ENCODE measurements at regions not wholly inside any gene's neighbourhood (a gene's known extent, or its start where the extent isn't known, plus 50 kb on each side); places are given as distances from the start of the nearest gene placed in this dataset.

GRCh38 chrX:142502441-142502840 lies 297.4 kb upstream of the MAGEC2 start:
- Histone ChIP-seq H3K18ac (ENCODE audit: low read depth, low read length) (no peak overlapping the region), H3K27ac (ENCODE audit: insufficient read depth, low read length) (no peak overlapping the region), H4K8ac (ENCODE audit: low read depth in 2 of 2, low read length in 2 of 2) (no peak overlapping the region), H2BK20ac (ENCODE audit: low read depth, low read length) (no peak overlapping the region), H2BK120ac (ENCODE audit: low read depth, low read length) (no peak overlapping the region), H3K23ac (ENCODE audit: low read depth, low read length) (no peak overlapping the region), H3K4me1 (ENCODE audit: control insufficient read depth, insufficient read depth, low read length) (no peaks in the 10 kb centered on the region), H3K14ac (replicated peaks; ENCODE audit: low read depth, low read length) (no peak overlapping the region), H3K56ac (ENCODE audit: extremely low read depth, insufficient read depth, low read length) (no peak overlapping the region), H3K9me1 (ENCODE audit: insufficient read depth, low read length) (no peaks in the 10 kb centered on the region), H4K20me1 (ENCODE audit: insufficient read depth, low read length) (no peaks in the 10 kb centered on the region), H2AK5ac (ENCODE audit: low read depth, low read length) (no peak overlapping the region), H3K4me3 (ENCODE audit: insufficient read depth, low read depth, low read length) (no peak overlapping the region), H4K91ac (ENCODE audit: insufficient read depth, low read depth, low read length) (no peak overlapping the region), H2AK9ac (replicated peaks; ENCODE audit: low read depth, low read length, poor library complexity) (no peak overlapping the region), H3K4me2 (ENCODE audit: low read depth, low read length) (no peak overlapping the region), H2AFZ (replicated peaks; ENCODE audit: low read length, poor library complexity) (no peak overlapping the region), H3K27me3 (ENCODE audit: control insufficient read depth, insufficient read depth, low read length) (no peaks in the 10 kb centered on the region), H2BK5ac (ENCODE audit: low read depth, low read length, poor library complexity, severe bottlenecking) (no peak overlapping the region), H3K9me3 (ENCODE audit: control insufficient read depth, insufficient read depth, low read length) (no peaks in the 10 kb centered on the region), H3K79me1 (ENCODE audit: low read depth in 1 of 2, low read length in 2 of 2) (no peaks in the 10 kb centered on the region), H3K36me3 (ENCODE audit: control insufficient read depth, insufficient read depth, low read length) (no peaks in the 10 kb centered on the region), H2BK15ac (ENCODE audit: low read depth, low read length) (no peak overlapping the region), H3K9ac (ENCODE audit: low read depth, low read length) (no peak overlapping the region), H4K5ac (ENCODE audit: low read depth, low read length) (no peak overlapping the region), H3K4ac (ENCODE audit: low read depth, low read length) (no peak overlapping the region)
- dilution Hi-C loops (cut with HindIII; ENCODE audit: low sequenced_read_pairs, unreplicated experiment) (no loop called here), intact Hi-C loops (cut with micrococcal nuclease) (no loop called here), in situ Hi-C loops (cut with MboI; ENCODE audit: low sequenced_read_pairs) (no loop called here)
- no CpG with 5 or more reads among the region's 2 CpGs for WGBS, 2 experiments (ENCODE audit: extremely low coverage in 2 of 2, insufficient read length in 1 of 2)
- DNase-seq: no peak
- ChIA-PET POLR2A (ENCODE audit: unreplicated experiment) (no interaction called here), CTCF (no interaction called here)
- no TSS peak for BruUV-seq (replicated peaks)
- TF ChIP-seq MAZ (IDR thresholded peaks at IDR 0.05; ENCODE audit: borderline replicate concordance, low read depth, low read length) (no peak), CHD1 (IDR thresholded peaks at IDR 0.05; ENCODE audit: low read depth, low read length) (no peak), FOS (IDR thresholded peaks at IDR 0.05; ENCODE audit: low read depth, low read length) (no peak), NFE2L2 (IDR thresholded peaks at IDR 0.05; ENCODE audit: low read depth, low read length) (no peak), RCOR1 (IDR thresholded peaks at IDR 0.05; ENCODE audit: insufficient replicate concordance, low read length) (no peak), RAD21 (IDR thresholded peaks at IDR 0.05; ENCODE audit: low read length) (no peak), CEBPB (IDR thresholded peaks at IDR 0.05; ENCODE audit: low read depth, low read length) (no peak), SMC3 (IDR thresholded peaks at IDR 0.05; ENCODE audit: low read depth, low read length) (no peak), POLR2A (IDR thresholded peaks at IDR 0.05; ENCODE audit: low read depth, low read length) (no peak), MXI1 (IDR thresholded peaks at IDR 0.05; ENCODE audit: borderline replicate concordance, low read depth, low read length) (no peak), RFX5 (IDR thresholded peaks at IDR 0.05; ENCODE audit: low read depth, low read length) (no peak), BHLHE40 (IDR thresholded peaks at IDR 0.05; ENCODE audit: low read depth, low read length) (no peak), MAFK (IDR thresholded peaks at IDR 0.05; ENCODE audit: low read depth, low read length) (no peak)
- TF ChIP-seq, protein P1, sequence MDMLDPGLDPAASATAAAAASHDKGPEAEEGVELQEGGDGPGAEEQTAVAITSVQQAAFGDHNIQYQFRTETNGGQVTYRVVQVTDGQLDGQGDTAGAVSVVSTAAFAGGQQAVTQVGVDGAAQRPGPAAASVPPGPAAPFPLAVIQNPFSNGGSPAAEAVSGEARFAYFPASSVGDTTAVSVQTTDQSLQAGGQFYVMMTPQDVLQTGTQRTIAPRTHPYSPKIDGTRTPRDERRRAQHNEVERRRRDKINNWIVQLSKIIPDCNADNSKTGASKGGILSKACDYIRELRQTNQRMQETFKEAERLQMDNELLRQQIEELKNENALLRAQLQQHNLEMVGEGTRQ (IDR thresholded peaks at IDR 0.05; ENCODE audit: low read depth, low read length): no peak
- TF ChIP-seq, protein P2, sequence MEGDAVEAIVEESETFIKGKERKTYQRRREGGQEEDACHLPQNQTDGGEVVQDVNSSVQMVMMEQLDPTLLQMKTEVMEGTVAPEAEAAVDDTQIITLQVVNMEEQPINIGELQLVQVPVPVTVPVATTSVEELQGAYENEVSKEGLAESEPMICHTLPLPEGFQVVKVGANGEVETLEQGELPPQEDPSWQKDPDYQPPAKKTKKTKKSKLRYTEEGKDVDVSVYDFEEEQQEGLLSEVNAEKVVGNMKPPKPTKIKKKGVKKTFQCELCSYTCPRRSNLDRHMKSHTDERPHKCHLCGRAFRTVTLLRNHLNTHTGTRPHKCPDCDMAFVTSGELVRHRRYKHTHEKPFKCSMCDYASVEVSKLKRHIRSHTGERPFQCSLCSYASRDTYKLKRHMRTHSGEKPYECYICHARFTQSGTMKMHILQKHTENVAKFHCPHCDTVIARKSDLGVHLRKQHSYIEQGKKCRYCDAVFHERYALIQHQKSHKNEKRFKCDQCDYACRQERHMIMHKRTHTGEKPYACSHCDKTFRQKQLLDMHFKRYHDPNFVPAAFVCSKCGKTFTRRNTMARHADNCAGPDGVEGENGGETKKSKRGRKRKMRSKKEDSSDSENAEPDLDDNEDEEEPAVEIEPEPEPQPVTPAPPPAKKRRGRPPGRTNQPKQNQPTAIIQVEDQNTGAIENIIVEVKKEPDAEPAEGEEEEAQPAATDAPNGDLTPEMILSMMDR (conservative IDR thresholded peaks at IDR 0.05; ENCODE audit: low read depth, low read length): no peak
- TF ChIP-seq, protein P3, sequence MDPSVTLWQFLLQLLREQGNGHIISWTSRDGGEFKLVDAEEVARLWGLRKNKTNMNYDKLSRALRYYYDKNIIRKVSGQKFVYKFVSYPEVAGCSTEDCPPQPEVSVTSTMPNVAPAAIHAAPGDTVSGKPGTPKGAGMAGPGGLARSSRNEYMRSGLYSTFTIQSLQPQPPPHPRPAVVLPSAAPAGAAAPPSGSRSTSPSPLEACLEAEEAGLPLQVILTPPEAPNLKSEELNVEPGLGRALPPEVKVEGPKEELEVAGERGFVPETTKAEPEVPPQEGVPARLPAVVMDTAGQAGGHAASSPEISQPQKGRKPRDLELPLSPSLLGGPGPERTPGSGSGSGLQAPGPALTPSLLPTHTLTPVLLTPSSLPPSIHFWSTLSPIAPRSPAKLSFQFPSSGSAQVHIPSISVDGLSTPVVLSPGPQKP (IDR thresholded peaks at IDR 0.05; ENCODE audit: borderline replicate concordance, low read depth, low read length): no peak
- ATAC-seq (ENCODE audit: low read depth): no peak

Data from IMR-90 (cell line).